ENCODE measurements at regions not wholly inside any gene's neighbourhood (a gene's known extent, or its start where the extent isn't known, plus 50 kb on each side); places are given as distances from the start of the nearest gene placed in this dataset.

GRCh38 chr14:98685725-98686124 lies 586.3 kb downstream of the BCL11B start:
- no peak for TF ChIP-seq CTCF (conservative IDR thresholded peaks at IDR 0.05 in 1 of 2, IDR thresholded peaks at IDR 0.05 in 1 of 2; ENCODE audit: extremely low read depth in 1 of 2, insufficient read depth in 1 of 2, low read depth in 1 of 2, low read length in 2 of 2)
- no peak for TF ChIP-seq EZH2 (IDR thresholded peaks at IDR 0.05; ENCODE audit: borderline replicate concordance, low read length)

All from mammary epithelial cell (primary cell).